MM.1S (cell line): ENCODE measurements at regions not wholly inside any gene's neighbourhood (a gene's known extent, or its start where the extent isn't known, plus 50 kb on each side); places are given as distances from the start of the nearest gene placed in this dataset.

Experiments used
- DNase-seq: peaks from one replicate; pipeline ENCODE4 v3.0.0-alpha.2; 2015
- H2AFZ ChIP-seq: fragments of 300-600 bp; sonication (generic); 2 replicates; pipeline ENCODE4 v1.6.0; 2016; ENCODE audit warnings: antibody characterized with exemption, low read length
- H3F3A ChIP-seq: fragments of 300-600 bp; sonication (generic); 2 replicates; pipeline ENCODE4 v1.6.1; 2016; ENCODE audit warnings: mild to moderate bottlenecking, antibody characterized with exemption, low read length, moderate library complexity, mixed read lengths; ENCODE audit not compliant: insufficient read depth
- H3K27ac ChIP-seq: fragments of 300-600 bp; sonication (generic); 2 replicates; pipeline ENCODE4 v1.5.1; 2016; ENCODE audit warnings: mild to moderate bottlenecking, low read length
- H3K27me3 ChIP-seq: fragments of 300-600 bp; sonication (generic); replicated peaks from 2 replicates; pipeline ENCODE4 v1.6.0; 2016; ENCODE audit warnings: low read length; ENCODE audit not compliant: insufficient read depth
- H3K36me3 ChIP-seq: fragments of 300-600 bp; sonication (generic); replicated peaks from 2 replicates; pipeline ENCODE4 v1.6.1; 2016; ENCODE audit warnings: mild to moderate bottlenecking, low read length, mixed read lengths; ENCODE audit not compliant: insufficient read depth
- H3K4me1 ChIP-seq: fragments of 300-600 bp; sonication (generic); 2 replicates; pipeline ENCODE4 v1.6.1; 2016; ENCODE audit warnings: low read length, mixed read lengths
- H3K4me2 ChIP-seq: fragments of 300-600 bp; sonication (generic); 2 replicates; pipeline ENCODE4 v1.6.0; 2016; ENCODE audit warnings: low read depth, low read length
- H3K4me3 ChIP-seq: fragments of 300-600 bp; sonication (generic); 2 replicates; pipeline ENCODE4 v1.5.1; 2016; ENCODE audit warnings: low read length, mixed read lengths
- H3K79me2 ChIP-seq: fragments of 300-600 bp; sonication (generic); 2 replicates; pipeline ENCODE4 v1.6.1; 2016; ENCODE audit warnings: mixed run types, low read length, mixed read lengths
- H3K9ac ChIP-seq: fragments of 300-600 bp; sonication (generic); 2 replicates; pipeline ENCODE4 v1.6.1; 2016; ENCODE audit warnings: low read length, mixed read lengths
- H3K9me2 ChIP-seq: fragments of 300-600 bp; sonication (generic); replicated peaks from 2 replicates; pipeline ENCODE4 v1.6.1; 2016; ENCODE audit warnings: mild to moderate bottlenecking, low read length, mixed read lengths; ENCODE audit not compliant: insufficient read depth
- H3K9me3 ChIP-seq: fragments of 300-600 bp; sonication (generic); replicated peaks from 2 replicates; pipeline ENCODE4 v1.6.1; 2016; ENCODE audit warnings: mild to moderate bottlenecking, low read length, mixed read lengths; ENCODE audit not compliant: insufficient read depth
- H4K20me1 ChIP-seq: fragments of 300-600 bp; sonication (generic); 2 replicates; pipeline ENCODE4 v1.6.1; 2016; ENCODE audit warnings: mild to moderate bottlenecking, low read length, moderate library complexity, mixed read lengths; ENCODE audit not compliant: insufficient read depth
- EZH2 ChIP-seq: fragments of 300-600 bp; sonication (generic); optimal IDR thresholded peaks from 2 replicates; pipeline ENCODE3; 2017; ENCODE audit warnings: low read depth, mild to moderate bottlenecking, antibody characterized with exemption, low read length, mixed read lengths
- EZH2phosphoT487 ChIP-seq: fragments of 300-600 bp; sonication (generic); IDR thresholded peaks from 2 replicates; pipeline ENCODE4 v1.6.1; 2018; ENCODE audit warnings: antibody characterized with exemption, low read length
- TF ChIP-seq, protein P1 (sequence below): fragments of 300-600 bp; sonication (generic); IDR thresholded peaks from 2 replicates; pipeline ENCODE4 v1.5.1; 2016; ENCODE audit warnings: antibody characterized with exemption, low read length, mixed read lengths

GRCh38 chr1:14120895-14121294, 420.9 kb downstream of the PRDM2 start:
- Histone ChIP-seq H3K27ac (no peak overlapping the region), H2AFZ (no peak overlapping the region), H3K9ac (no peak overlapping the region), H3K9me3 (no peaks in the 10 kb centered on the region), H3K27me3 (no peaks in the 10 kb centered on the region), H3K9me2 (no peaks in the 10 kb centered on the region), H3K4me1 (no peaks in the 10 kb centered on the region), H3K36me3 (no peaks in the 10 kb centered on the region), H3K4me3 (no peak overlapping the region), H3K79me2 (no peaks in the 10 kb centered on the region), H4K20me1 (no peaks in the 10 kb centered on the region), H3F3A (no peaks in the 10 kb centered on the region), H3K4me2 (no peak overlapping the region)
- TF ChIP-seq EZH2phosphoT487 (no peak), EZH2 (no peak)
- TF ChIP-seq, protein P1, sequence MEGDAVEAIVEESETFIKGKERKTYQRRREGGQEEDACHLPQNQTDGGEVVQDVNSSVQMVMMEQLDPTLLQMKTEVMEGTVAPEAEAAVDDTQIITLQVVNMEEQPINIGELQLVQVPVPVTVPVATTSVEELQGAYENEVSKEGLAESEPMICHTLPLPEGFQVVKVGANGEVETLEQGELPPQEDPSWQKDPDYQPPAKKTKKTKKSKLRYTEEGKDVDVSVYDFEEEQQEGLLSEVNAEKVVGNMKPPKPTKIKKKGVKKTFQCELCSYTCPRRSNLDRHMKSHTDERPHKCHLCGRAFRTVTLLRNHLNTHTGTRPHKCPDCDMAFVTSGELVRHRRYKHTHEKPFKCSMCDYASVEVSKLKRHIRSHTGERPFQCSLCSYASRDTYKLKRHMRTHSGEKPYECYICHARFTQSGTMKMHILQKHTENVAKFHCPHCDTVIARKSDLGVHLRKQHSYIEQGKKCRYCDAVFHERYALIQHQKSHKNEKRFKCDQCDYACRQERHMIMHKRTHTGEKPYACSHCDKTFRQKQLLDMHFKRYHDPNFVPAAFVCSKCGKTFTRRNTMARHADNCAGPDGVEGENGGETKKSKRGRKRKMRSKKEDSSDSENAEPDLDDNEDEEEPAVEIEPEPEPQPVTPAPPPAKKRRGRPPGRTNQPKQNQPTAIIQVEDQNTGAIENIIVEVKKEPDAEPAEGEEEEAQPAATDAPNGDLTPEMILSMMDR: no peak
- no peak for DNase-seq

GRCh38 chr1:14128096-14128495, 428.1 kb downstream of the PRDM2 start:
- H3K9me2 ChIP-seq: no peaks in the 10 kb centered on the region
- no peak for DNase-seq
- H3K27ac ChIP-seq: no peak overlapping the region
- H3F3A ChIP-seq: no peaks in the 10 kb centered on the region
- no peaks in the 10 kb centered on the region for H3K4me1 ChIP-seq
- H3K9me3 ChIP-seq: no peaks in the 10 kb centered on the region
- no peak overlapping the region for H2AFZ ChIP-seq
- no peaks in the 10 kb centered on the region for H3K79me2 ChIP-seq
- no peaks in the 10 kb centered on the region for H4K20me1 ChIP-seq
- no peak overlapping the region for H3K4me2 ChIP-seq
- TF ChIP-seq EZH2 (no peak), EZH2phosphoT487 (no peak)
- no peaks in the 10 kb centered on the region for H3K27me3 ChIP-seq
- H3K9ac ChIP-seq: no peak overlapping the region
- H3K36me3 ChIP-seq: no peaks in the 10 kb centered on the region
- no peak overlapping the region for H3K4me3 ChIP-seq

- no peaks in the 10 kb centered on the region for H3K36me3 ChIP-seq
- no peaks in the 10 kb centered on the region for H3K4me1 ChIP-seq
- no peak overlapping the region for H2AFZ ChIP-seq
- H3K9me2 ChIP-seq: no peaks in the 10 kb centered on the region
- no peak overlapping the region for H3K9ac ChIP-seq
- H4K20me1 ChIP-seq: no peaks in the 10 kb centered on the region
- H3K9me3 ChIP-seq: no peaks in the 10 kb centered on the region
- no peak for DNase-seq
- H3K79me2 ChIP-seq: no peaks in the 10 kb centered on the region
- H3K27me3 ChIP-seq: no peaks in the 10 kb centered on the region
- H3F3A ChIP-seq: no peaks in the 10 kb centered on the region
- no peak overlapping the region for H3K27ac ChIP-seq
- H3K4me2 ChIP-seq: no peak overlapping the region
- TF ChIP-seq, protein P1: no peak
- TF ChIP-seq EZH2: no peak
- H3K4me3 ChIP-seq: no peak overlapping the region
Measured at GRCh38 chr1:14129009-14129408, 429.0 kb downstream of the PRDM2 start.

GRCh38 chr1:14135070-14135469, 435.1 kb downstream of the PRDM2 start:
- Histone ChIP-seq H3K27me3 (no peaks in the 10 kb centered on the region), H3K27ac (no peak overlapping the region), H3K4me1 (no peaks in the 10 kb centered on the region), H2AFZ (no peak overlapping the region), H3K9me2 (no peaks in the 10 kb centered on the region), H3K9me3 (no peaks in the 10 kb centered on the region), H3K36me3 (no peaks in the 10 kb centered on the region), H3K4me3 (no peak overlapping the region), H3K4me2 (no peak overlapping the region), H3K79me2 (no peaks in the 10 kb centered on the region), H4K20me1 (no peaks in the 10 kb centered on the region), H3K9ac (no peak overlapping the region), H3F3A (no peaks in the 10 kb centered on the region)
- TF ChIP-seq EZH2phosphoT487 (no peak), EZH2 (no peak)
- TF ChIP-seq, protein P1: no peak
- DNase-seq: no peak
